Fibroblast of lung (primary cell): ENCODE measurements at regions not wholly inside any gene's neighbourhood (a gene's known extent, or its start where the extent isn't known, plus 50 kb on each side); places are given as distances from the start of the nearest gene placed in this dataset.

Experiments used
- DNase-seq, 2 donors: peaks; one replicate each; pipeline versions ENCODE4 v3.0.0 to v3.0.0-alpha.2; 2010; ENCODE audit warnings: low read depth in 2 of 2
- H2AFZ ChIP-seq: 2 replicates; pipeline ENCODE4 v1.5.1; 2012; ENCODE audit warnings: low read length, control low read depth, inconsistent platforms
- H3K27ac ChIP-seq: 2 replicates; pipeline ENCODE4 v1.5.1; 2011; ENCODE audit warnings: low read length, control low read depth; ENCODE audit not compliant: insufficient read depth
- H3K27me3 ChIP-seq: 2 replicates; pipeline ENCODE4 v1.5.1; 2011; ENCODE audit warnings: mild to moderate bottlenecking, low read length; ENCODE audit not compliant: control insufficient read depth, insufficient read depth
- H3K36me3 ChIP-seq: 2 replicates; pipeline ENCODE4 v1.5.1; 2011; ENCODE audit warnings: low read length; ENCODE audit not compliant: control insufficient read depth, insufficient read depth
- H3K4me1 ChIP-seq: 2 replicates; pipeline ENCODE4 v1.5.1; 2011; ENCODE audit warnings: low read length; ENCODE audit not compliant: control insufficient read depth, insufficient read depth; ENCODE audit errors: extremely low read depth
- H3K4me2 ChIP-seq: 2 replicates; pipeline ENCODE4 v1.5.1; 2011; ENCODE audit warnings: low read length, control low read depth; ENCODE audit not compliant: insufficient read depth; ENCODE audit errors: extremely low read depth
- H3K4me3 ChIP-seq, 4 experiments: fragments of 200-600 bp in 1 of 4; sonication (generic) in 1 of 4; replicated peaks in 1 of 4; 2 replicates each; pipeline ENCODE4 v1.5.1; 2011 to 2016; ENCODE audit warnings: low read length in 4 of 4, low read depth in 3 of 4, mild to moderate bottlenecking in 3 of 4, control low read depth in 2 of 4, inconsistent platforms in 1 of 4, mixed read lengths in 1 of 4; ENCODE audit not compliant: insufficient read depth in 1 of 4; ENCODE audit errors: control extremely low read depth in 1 of 4
- H3K79me2 ChIP-seq: 2 replicates; pipeline ENCODE4 v1.5.1; 2012; ENCODE audit warnings: mild to moderate bottlenecking, low read length, inconsistent platforms; ENCODE audit not compliant: control insufficient read depth, insufficient read depth
- H3K9ac ChIP-seq: 2 replicates; pipeline ENCODE4 v1.5.1; 2011; ENCODE audit warnings: mild to moderate bottlenecking, low read length, control low read depth; ENCODE audit not compliant: insufficient read depth
- H3K9me3 ChIP-seq: 2 replicates; pipeline ENCODE4 v1.5.1; 2012; ENCODE audit warnings: low read depth, low read length; ENCODE audit not compliant: control insufficient read depth, insufficient read depth
- H4K20me1 ChIP-seq: 2 replicates; pipeline ENCODE4 v1.5.1; 2011; ENCODE audit warnings: low read length; ENCODE audit not compliant: control insufficient read depth, insufficient read depth; ENCODE audit errors: extremely low read depth
- CTCF ChIP-seq, 2 donors: IDR thresholded peaks in 1 of 2; conservative IDR thresholded peaks in 1 of 2; 1 replicate in 1 of 2; 2 replicates in 1 of 2; pipeline ENCODE4 v1.5.1; 2011 to 2012; ENCODE audit warnings: low read length in 2 of 2, control low read depth in 1 of 2, inconsistent platforms in 1 of 2, low read depth in 1 of 2, mild to moderate bottlenecking in 1 of 2
- EZH2 ChIP-seq: IDR thresholded peaks from 2 replicates; pipeline ENCODE4 v1.5.1; 2012; ENCODE audit warnings: low read length, control low read depth, mild to moderate bottlenecking; ENCODE audit errors: missing control alignments

GRCh38 chr5:166710271-166710670 lies 1581.2 kb upstream of the WWC1 start:
- H3K9me3 ChIP-seq: no peaks in the 10 kb centered on the region
- no peak overlapping the region for H3K9ac ChIP-seq
- H3K27ac ChIP-seq: no peak overlapping the region
- H2AFZ ChIP-seq: no peak overlapping the region
- H3K36me3 ChIP-seq: no peaks in the 10 kb centered on the region
- no peak overlapping the region for H3K4me2 ChIP-seq
- no peaks in the 10 kb centered on the region for H3K79me2 ChIP-seq
- H3K4me3 ChIP-seq: no peak overlapping the region
- DNase-seq: peak in 1 of 2 donors; percentile 9
- H4K20me1 ChIP-seq: no peaks in the 10 kb centered on the region
- H3K27me3 ChIP-seq: no peaks in the 10 kb centered on the region
- no peaks in the 10 kb centered on the region for H3K4me1 ChIP-seq
- TF ChIP-seq CTCF (conservative IDR thresholded peaks at IDR 0.05 in 1 of 2, IDR thresholded peaks at IDR 0.05 in 1 of 2; ENCODE audit: low read depth in 1 of 2, low read length in 2 of 2): no peak
- TF ChIP-seq EZH2: no peak

- Histone ChIP-seq H3K79me2 (no peaks in the 10 kb centered on the region), H3K36me3 (no peaks in the 10 kb centered on the region), H3K4me1 (no peaks in the 10 kb centered on the region), H3K27me3 (no peaks in the 10 kb centered on the region), H3K9me3 (no peaks in the 10 kb centered on the region), H3K4me3 (no peak overlapping the region), H3K27ac (no peak overlapping the region), H2AFZ (no peak overlapping the region), H3K9ac (no peak overlapping the region), H4K20me1 (no peaks in the 10 kb centered on the region), H3K4me2 (no peak overlapping the region)
- no peak for DNase-seq
- TF ChIP-seq CTCF (conservative IDR thresholded peaks at IDR 0.05 in 1 of 2, IDR thresholded peaks at IDR 0.05 in 1 of 2; ENCODE audit: low read depth in 1 of 2, low read length in 2 of 2) (no peak), EZH2 (no peak)
Measured at GRCh38 chr5:166712447-166713185, 1578.8 kb upstream of the WWC1 start.

GRCh38 chr5:166713295-166713694 lies 1578.2 kb upstream of the WWC1 start:
- no peak overlapping the region for H3K27ac ChIP-seq
- no peaks in the 10 kb centered on the region for H3K36me3 ChIP-seq
- H3K4me2 ChIP-seq: no peak overlapping the region
- H3K9ac ChIP-seq: no peak overlapping the region
- H3K4me1 ChIP-seq: no peaks in the 10 kb centered on the region
- H3K79me2 ChIP-seq: no peaks in the 10 kb centered on the region
- no peak overlapping the region for H3K4me3 ChIP-seq
- TF ChIP-seq EZH2 (no peak), CTCF (conservative IDR thresholded peaks at IDR 0.05 in 1 of 2, IDR thresholded peaks at IDR 0.05 in 1 of 2; ENCODE audit: low read depth in 1 of 2, low read length in 2 of 2) (no peak)
- H4K20me1 ChIP-seq: no peaks in the 10 kb centered on the region
- no peaks in the 10 kb centered on the region for H3K27me3 ChIP-seq
- H3K9me3 ChIP-seq: no peaks in the 10 kb centered on the region
- no peak overlapping the region for H2AFZ ChIP-seq
- no peak for DNase-seq
